ENCODE measurements at regions not wholly inside any gene's neighbourhood (a gene's known extent, or its start where the extent isn't known, plus 50 kb on each side); places are given as distances from the start of the nearest gene placed in this dataset.
"Not testable (repeated sequence)": the region's sequence is repeated elsewhere in the genome, so short reads cannot be mapped to it uniquely, and the experiment has no call there.

GRCh38 chr22:23460517-23461031 is 119.5 kb downstream of the IGLL1 start:
- DNase-seq (ENCODE audit: low read depth) = not testable (repeated sequence)

- not testable (repeated sequence) for DNase-seq (ENCODE audit: low read depth)
These were observed 120.2 kb downstream of the IGLL1 start for GRCh38 chr22:23459645-23460516.

- DNase-seq (ENCODE audit: low read depth) = no peak
These were observed 121.2 kb downstream of the IGLL1 start for GRCh38 chr22:23458663-23459541.

GRCh38 chr22:23457380-23457985 is 122.6 kb downstream of the IGLL1 start:
- no peak for DNase-seq (ENCODE audit: low read depth)

- not testable (repeated sequence) for DNase-seq (ENCODE audit: low read depth)
These were observed 123.3 kb downstream of the IGLL1 start for GRCh38 chr22:23456666-23457379.

GRCh38 chr22:23454345-23454744 is 125.7 kb downstream of the IGLL1 start:
- not testable (repeated sequence) for DNase-seq (ENCODE audit: low read depth)

GRCh38 chr22:23453277-23453676 is 126.8 kb downstream of the IGLL1 start:
- no peak for DNase-seq (ENCODE audit: low read depth)

GRCh38 chr22:23452231-23453010 is 127.7 kb downstream of the IGLL1 start:
- no peak for DNase-seq (ENCODE audit: low read depth)

GRCh38 chr22:23451452-23452230 is 128.4 kb downstream of the IGLL1 start:
- DNase-seq (ENCODE audit: low read depth) = not testable (repeated sequence)

GRCh38 chr22:23450821-23451220 is 129.3 kb downstream of the IGLL1 start:
- not testable (repeated sequence) for DNase-seq (ENCODE audit: low read depth)

GRCh38 chr22:23450434-23450795 is 129.7 kb downstream of the IGLL1 start:
- no peak for DNase-seq (ENCODE audit: low read depth)

GRCh38 chr22:23449748-23450433 is 130.2 kb downstream of the IGLL1 start:
- not testable (repeated sequence) for DNase-seq (ENCODE audit: low read depth)

- not testable (repeated sequence) for DNase-seq (ENCODE audit: low read depth)
These were observed 131.4 kb downstream of the IGLL1 start for GRCh38 chr22:23448499-23449288.

GRCh38 chr22:23446796-23447350 is 133.2 kb downstream of the IGLL1 start:
- no peak for DNase-seq (ENCODE audit: low read depth)

GRCh38 chr22:23446194-23446593 is 133.9 kb downstream of the IGLL1 start:
- DNase-seq (ENCODE audit: low read depth) = not testable (repeated sequence)

- DNase-seq (ENCODE audit: low read depth) = not testable (repeated sequence)
These were observed 136.2 kb downstream of the IGLL1 start for GRCh38 chr22:23443905-23444304.

GRCh38 chr22:23439581-23439980 is 140.5 kb downstream of the IGLL1 start:
- DNase-seq (ENCODE audit: low read depth) = not testable (repeated sequence)

GRCh38 chr22:23438216-23438615 is 141.9 kb downstream of the IGLL1 start:
- no peak for DNase-seq (ENCODE audit: low read depth)
